Chondrocyte (in vitro differentiated cells): ENCODE measurements at regions not wholly inside any gene's neighbourhood (a gene's known extent, or its start where the extent isn't known, plus 50 kb on each side); places are given as distances from the start of the nearest gene placed in this dataset.

ENCODE experiments used
- DNase-seq: peaks from one replicate; pipeline ENCODE4 v3.0.0; 2021; ENCODE audit warnings: mixed read lengths, low spot score
- H3K27ac Mint-ChIP-seq: one replicate; pipeline ENCODE4 v1.8.0; 2021; ENCODE audit warnings: mild to moderate bottlenecking, moderate library complexity, mixed read lengths; ENCODE audit not compliant: unreplicated experiment
- H3K27me3 Mint-ChIP-seq: 2 replicates; pipeline ENCODE4 v1.8.0; 2021; ENCODE audit warnings: low read depth, mixed read lengths
- H3K36me3 Mint-ChIP-seq: 2 replicates; pipeline ENCODE4 v1.8.0; 2021; ENCODE audit warnings: low read depth, mixed read lengths
- H3K4me1 Mint-ChIP-seq: 2 replicates; pipeline ENCODE4 v1.8.0; 2021; ENCODE audit warnings: low read depth, mild to moderate bottlenecking, mixed read lengths
- H3K4me3 Mint-ChIP-seq: one replicate; pipeline ENCODE4 v1.8.0; 2021; ENCODE audit warnings: mild to moderate bottlenecking, moderate library complexity, mixed read lengths; ENCODE audit not compliant: unreplicated experiment
- H3K9me3 Mint-ChIP-seq: 2 replicates; pipeline ENCODE4 v1.8.0; 2021; ENCODE audit warnings: low read depth, mixed read lengths
- CTCF ChIP-seq: fragments of 200-600 bp; sonication (generic); IDR thresholded peaks from 2 replicates; pipeline ENCODE4 v1.5.0; 2021; ENCODE audit warnings: antibody characterized with exemption, mild to moderate bottlenecking, moderate library complexity

DNA sequence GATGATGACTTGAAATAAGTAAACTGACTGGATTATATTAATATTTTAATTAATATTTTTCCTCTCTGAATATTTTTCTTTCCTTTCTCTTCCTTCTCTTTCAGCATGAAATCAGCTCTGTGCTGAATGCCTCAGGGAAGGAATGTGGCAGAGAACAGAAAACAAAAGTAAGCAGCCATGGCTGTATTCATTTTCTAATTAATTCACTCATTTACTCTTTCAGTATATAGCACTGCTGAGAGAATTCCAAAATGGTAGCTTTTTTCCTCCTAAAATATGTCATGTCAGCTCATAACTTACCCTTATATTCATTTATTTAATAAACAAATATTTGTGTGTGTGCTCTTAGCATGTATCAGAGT lies 522.5 kb downstream of the PTPRC start:
- DNase-seq, result no peak
- peaks cover 20% of the 10 kb centered on the region for H3K4me1 Mint-ChIP-seq
- H3K4me3 Mint-ChIP-seq, result no peak overlapping the region
- H3K27ac Mint-ChIP-seq, result no peak overlapping the region
- peaks cover 5% of the 10 kb centered on the region for H3K9me3 Mint-ChIP-seq
- no peaks in the 10 kb centered on the region for H3K36me3 Mint-ChIP-seq
- no peak for TF ChIP-seq CTCF
- no peaks in the 10 kb centered on the region for H3K27me3 Mint-ChIP-seq

GRCh38 chr1:199161766-199162303 lies 523.0 kb downstream of the PTPRC start:
- Mint-ChIP-seq H3K27ac (no peak overlapping the region), H3K9me3 (peaks cover 5% of the 10 kb centered on the region), H3K27me3 (no peaks in the 10 kb centered on the region), H3K4me3 (no peak overlapping the region), H3K4me1 (peaks cover 20% of the 10 kb centered on the region), H3K36me3 (no peaks in the 10 kb centered on the region)
- TF ChIP-seq CTCF, result no peak
- no peak for DNase-seq

- Mint-ChIP-seq H3K4me3 (no peak overlapping the region), H3K4me1 (peaks cover 16% of the 10 kb centered on the region), H3K36me3 (no peaks in the 10 kb centered on the region), H3K27me3 (no peaks in the 10 kb centered on the region), H3K27ac (no peak overlapping the region), H3K9me3 (peaks cover 2% of the 10 kb centered on the region)
- no peak for TF ChIP-seq CTCF
- no peak for DNase-seq
Observed at GRCh38 chr1:199163267-199163666, 524.4 kb downstream of the PTPRC start.

GRCh38 chr1:199163670-199164069 lies 524.8 kb downstream of the PTPRC start:
- peaks cover 16% of the 10 kb centered on the region for H3K4me1 Mint-ChIP-seq
- H3K27ac Mint-ChIP-seq, result no peak overlapping the region
- no peaks in the 10 kb centered on the region for H3K27me3 Mint-ChIP-seq
- no peaks in the 10 kb centered on the region for H3K9me3 Mint-ChIP-seq
- H3K4me3 Mint-ChIP-seq, result no peak overlapping the region
- no peak for DNase-seq
- H3K36me3 Mint-ChIP-seq, result no peaks in the 10 kb centered on the region
- no peak for TF ChIP-seq CTCF

GRCh38 chr1:199167460-199167859 lies 528.6 kb downstream of the PTPRC start:
- no peaks in the 10 kb centered on the region for H3K9me3 Mint-ChIP-seq
- H3K36me3 Mint-ChIP-seq, result peaks cover 2% of the 10 kb centered on the region
- peaks cover 3% of the 10 kb centered on the region for H3K4me1 Mint-ChIP-seq
- H3K4me3 Mint-ChIP-seq, result no peak overlapping the region
- no peak for DNase-seq
- no peak for TF ChIP-seq CTCF
- H3K27me3 Mint-ChIP-seq, result no peaks in the 10 kb centered on the region
- no peak overlapping the region for H3K27ac Mint-ChIP-seq
